GM21737 (cell line): ENCODE measurements at regions not wholly inside any gene's neighbourhood (a gene's known extent, or its start where the extent isn't known, plus 50 kb on each side); places are given as distances from the start of the nearest gene placed in this dataset.

ENCODE experiments used
- ATAC-seq: cut with Tn5 transposase; IDR thresholded peaks from one replicate; pipeline ENCODE4 v1.9.1; 2021; ENCODE audit warnings: mild to moderate bottlenecking, moderate library complexity; ENCODE audit not compliant: unreplicated experiment

DNA sequence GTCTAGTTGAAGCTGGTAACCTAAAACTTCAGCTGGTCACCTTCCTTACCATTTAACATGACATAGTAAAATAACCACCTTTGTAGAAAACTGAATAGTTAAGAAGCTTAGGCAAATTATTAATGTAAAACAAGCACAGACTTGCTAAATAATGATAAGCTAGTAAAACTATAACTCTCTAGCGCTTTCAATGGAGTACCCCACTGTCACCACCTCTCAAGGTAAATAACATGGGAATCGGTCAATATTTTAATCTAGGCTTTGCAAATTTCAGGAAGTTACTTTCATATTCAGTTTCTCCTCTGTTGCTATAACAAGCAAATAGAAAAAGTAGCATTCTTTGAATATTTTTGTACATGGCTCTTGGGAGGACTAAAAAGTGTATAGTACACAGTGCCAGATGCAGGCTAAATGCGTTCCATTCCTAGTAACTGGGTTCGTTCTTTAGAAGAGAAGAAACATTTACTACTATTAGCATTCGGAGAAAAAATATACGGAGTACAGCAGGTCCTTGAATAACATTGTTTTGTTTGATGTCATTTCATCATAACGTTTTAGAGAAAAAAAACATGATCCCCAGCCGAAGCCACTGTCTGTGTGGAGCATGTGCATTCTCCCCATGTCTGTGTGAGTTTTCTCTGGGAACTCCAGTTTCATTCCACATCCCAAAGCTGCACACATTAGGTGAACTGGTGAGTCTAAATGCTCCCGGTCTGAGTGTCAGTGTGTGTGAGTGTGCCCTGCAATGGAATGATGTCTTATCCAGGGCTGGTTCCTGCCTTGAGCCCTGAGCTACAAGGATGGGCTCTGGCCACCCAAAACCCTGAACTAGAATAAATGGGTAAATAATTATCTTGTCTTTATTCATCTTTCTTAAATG lies 52.5 kb downstream of the EPRS1 start:
- no peak for ATAC-seq

DNA sequence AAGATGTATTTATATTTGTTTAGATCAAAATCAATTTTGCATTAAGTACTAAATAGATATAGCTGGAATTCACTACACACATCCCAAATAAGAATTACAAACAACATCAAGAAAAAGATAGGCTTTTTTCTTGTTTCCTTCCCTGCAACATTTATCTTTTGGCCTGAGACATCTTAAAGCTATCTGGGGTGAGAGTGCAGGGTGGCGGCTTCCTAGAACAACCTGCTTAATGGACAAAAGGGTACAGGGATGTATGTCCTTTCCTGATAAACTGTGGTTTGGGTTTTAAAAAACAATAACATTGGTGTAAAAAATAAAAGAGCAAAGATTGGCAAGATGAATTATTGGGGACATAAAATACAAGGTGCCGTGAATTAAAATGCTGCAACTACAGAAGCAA lies 54.4 kb downstream of the EPRS1 start:
- no peak for ATAC-seq

DNA sequence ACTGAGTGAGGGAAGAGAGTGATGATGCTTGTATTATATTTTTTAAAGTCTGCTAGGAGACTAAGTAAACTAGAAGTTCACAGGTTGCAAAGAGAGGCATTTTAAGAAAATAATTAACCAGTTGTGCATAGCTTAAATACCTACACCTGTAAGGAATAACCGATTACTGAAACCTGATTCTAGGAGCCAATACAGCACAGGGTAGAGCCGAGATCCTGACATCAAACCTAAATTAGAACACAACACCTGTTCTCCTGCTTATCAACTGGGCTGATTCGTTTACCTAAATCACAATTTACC lies 54.8 kb downstream of the EPRS1 start:
- no peak for ATAC-seq

DNA sequence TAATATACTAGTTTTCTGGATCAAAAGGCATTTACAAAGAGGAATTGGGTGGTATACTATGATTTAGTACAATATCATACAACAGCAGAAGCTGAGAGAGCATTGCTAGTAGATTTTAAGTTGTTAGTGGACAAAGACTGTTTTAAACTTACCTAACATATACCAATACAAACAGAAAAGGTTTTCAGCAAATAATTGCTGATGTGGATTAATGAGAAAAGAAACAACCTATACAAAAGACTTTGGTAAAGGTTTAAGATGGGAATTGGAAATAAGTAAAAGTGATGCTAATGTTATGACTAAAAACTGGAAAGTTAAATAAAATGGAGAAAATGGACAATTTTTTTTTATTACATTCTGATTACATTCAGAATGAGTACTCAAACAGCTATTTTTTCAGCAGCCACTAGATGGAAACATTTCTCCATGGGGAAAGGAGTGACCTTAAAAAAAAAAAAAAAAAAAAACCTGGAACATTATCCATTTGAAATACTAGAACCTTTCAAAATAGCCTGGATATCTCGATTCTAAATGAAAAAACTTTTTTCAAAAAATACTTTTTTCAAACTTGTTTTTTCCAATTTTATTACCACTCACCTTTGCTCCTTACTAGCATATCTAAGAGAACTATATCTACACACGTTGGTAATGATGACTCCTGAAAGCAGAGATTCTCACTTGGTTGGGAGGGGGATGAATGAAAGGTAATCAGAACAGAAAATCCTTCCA lies 55.4 kb downstream of the EPRS1 start:
- ATAC-seq: no peak

DNA sequence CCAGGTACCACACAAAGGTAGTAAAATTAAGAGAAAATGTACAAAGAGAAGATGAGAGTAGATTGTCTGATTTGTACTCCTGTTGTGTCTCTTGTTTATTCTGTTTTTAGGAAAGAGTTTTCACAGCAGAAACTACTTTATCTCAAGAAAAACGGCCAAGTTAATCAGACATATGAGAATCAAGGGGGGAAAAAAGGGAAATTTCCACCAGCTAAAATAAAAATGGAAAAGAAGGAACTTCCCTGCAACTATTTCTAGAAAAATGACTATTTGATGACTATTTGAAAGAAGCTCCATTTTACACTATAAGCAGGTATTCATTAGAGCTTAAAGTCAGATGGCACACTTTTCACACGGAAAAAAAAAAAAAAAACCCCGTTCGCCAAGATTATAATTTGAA lies 56.5 kb downstream of the EPRS1 start:
- no peak for ATAC-seq

DNA sequence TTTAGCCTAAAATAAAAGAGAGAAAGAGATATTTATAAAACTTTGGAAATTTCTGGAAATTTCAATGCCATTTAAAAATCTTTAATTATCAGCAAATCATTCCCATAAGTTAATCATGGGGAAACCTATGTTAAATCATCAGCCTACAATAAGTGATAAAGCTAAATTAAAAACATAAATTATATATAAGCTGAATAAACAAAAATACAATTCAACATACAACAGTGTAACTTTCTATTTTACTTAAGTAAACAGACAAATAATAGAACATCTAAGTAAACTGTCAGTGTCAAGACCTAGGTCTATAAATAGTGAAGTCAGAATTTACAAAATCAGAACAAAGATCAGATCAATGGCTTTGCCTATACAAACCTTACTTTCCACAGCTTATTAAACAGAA lies 57.5 kb downstream of the EPRS1 start:
- no peak for ATAC-seq

DNA sequence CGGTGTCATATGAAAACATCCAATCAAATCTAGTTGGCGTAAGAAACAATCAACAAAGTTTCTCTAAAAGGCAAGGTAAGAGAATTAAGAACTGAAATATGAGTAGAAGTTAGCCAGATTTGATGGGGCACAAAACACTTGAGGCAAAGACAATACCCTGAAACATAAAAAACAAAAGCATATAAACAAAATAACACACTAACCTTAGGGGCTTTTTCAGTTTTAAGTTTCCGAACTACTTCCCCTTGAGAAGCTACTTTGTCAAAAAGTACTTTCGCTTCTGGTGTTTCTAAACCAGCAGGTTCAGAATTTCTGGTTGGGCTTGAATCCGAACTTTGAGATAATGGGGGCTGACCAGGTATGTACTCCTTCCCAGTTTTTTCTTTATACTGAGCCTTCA lies 57.9 kb downstream of the EPRS1 start:
- ATAC-seq: peak; percentile 86

DNA sequence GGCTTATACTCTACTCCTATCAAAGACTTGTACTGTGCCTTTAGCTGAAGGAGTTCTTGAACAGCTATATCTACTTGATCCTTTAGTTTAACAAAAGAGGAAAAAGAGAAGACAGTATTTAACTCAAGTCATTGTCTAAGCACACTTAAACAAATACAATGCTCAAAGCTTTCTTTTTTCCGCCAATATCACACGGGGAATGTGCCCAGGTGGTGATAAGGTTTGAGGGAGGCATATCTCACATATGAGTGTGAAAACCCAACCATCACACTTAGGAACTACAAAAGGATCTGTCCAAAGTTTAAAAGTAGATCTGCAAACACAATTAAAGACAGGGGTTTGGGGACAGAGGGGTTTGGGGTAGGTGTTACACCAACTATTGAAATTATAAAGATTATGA lies 59.0 kb upstream of the SLC30A10 start:
- ATAC-seq: no peak

DNA sequence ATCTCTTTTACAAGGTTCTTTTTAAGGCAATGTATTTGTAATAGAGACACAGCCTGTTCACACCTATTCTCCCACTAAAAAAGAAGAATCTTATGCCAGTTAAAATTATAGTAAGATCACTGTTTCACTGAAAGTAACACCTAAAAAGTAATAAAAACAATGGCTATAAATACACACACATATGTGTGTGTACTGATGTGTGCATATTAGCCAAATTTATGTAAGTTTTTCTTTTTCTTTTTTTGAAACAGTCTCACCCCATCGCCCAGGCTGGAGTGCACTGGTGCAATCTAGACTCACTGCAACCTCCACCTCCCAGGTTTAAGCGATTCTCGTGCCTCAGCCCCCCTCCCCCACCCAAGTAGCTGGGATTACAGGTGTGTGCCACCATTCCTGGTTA lies 56.8 kb upstream of the SLC30A10 start:
- no peak for ATAC-seq
